Activated naive CD4-positive, alpha-beta T cell treated with anti-CD3 and anti-CD28 coated beads, Interleukin-2, amount 50 U/mL, for 24 hours (primary cell): ENCODE measurements at regions not wholly inside any gene's neighbourhood (a gene's known extent, or its start where the extent isn't known, plus 50 kb on each side); places are given as distances from the start of the nearest gene placed in this dataset.
"Not testable (repeated sequence)": the region's sequence is repeated elsewhere in the genome, so short reads cannot be mapped to it uniquely, and the experiment has no call there.

Experiments
- H3K27ac Mint-ChIP-seq: one replicate; pipeline ENCODE4 v1.8.0; 2021; ENCODE audit warnings: mild to moderate bottlenecking, mixed read lengths
- H3K27me3 Mint-ChIP-seq: one replicate; pipeline ENCODE4 v1.8.0; 2021; ENCODE audit warnings: mixed read lengths
- H3K36me3 Mint-ChIP-seq: one replicate; pipeline ENCODE4 v1.8.0; 2021; ENCODE audit warnings: mixed read lengths
- H3K4me1 Mint-ChIP-seq: one replicate; pipeline ENCODE4 v1.8.0; 2021; ENCODE audit warnings: mixed read lengths
- H3K4me3 Mint-ChIP-seq: one replicate; pipeline ENCODE4 v1.8.0; 2021; ENCODE audit warnings: mild to moderate bottlenecking, mixed read lengths
- H3K9me3 Mint-ChIP-seq: one replicate; pipeline ENCODE4 v1.8.0; 2021; ENCODE audit warnings: mixed read lengths

DNA sequence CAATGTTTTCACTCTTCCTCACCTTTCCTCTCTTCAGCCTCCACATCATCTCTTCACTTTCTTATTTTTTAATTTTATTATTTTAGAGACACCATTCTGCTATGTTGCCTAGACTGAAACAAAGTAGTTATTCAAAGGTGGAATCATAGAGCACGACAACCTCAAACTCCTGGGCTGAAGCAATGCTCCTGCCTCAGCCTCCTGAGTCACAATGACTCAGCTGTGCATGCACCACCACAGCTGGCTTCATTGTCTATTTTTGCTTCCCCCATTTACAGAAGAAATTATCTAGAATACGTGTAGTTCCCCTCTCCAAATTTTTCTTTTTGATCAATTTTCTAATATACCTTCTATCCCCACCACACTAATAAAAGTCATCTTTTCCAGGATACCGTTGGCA is 911.5 kb upstream of the SOX11 start:
- Mint-ChIP-seq H3K4me3 (no peak overlapping the region), H3K36me3 (no peaks in the 10 kb centered on the region), H3K27me3 (no peaks in the 10 kb centered on the region), H3K4me1 (no peaks in the 10 kb centered on the region), H3K27ac (no peak overlapping the region), H3K9me3 (peaks cover 9% of the 10 kb centered on the region)

DNA sequence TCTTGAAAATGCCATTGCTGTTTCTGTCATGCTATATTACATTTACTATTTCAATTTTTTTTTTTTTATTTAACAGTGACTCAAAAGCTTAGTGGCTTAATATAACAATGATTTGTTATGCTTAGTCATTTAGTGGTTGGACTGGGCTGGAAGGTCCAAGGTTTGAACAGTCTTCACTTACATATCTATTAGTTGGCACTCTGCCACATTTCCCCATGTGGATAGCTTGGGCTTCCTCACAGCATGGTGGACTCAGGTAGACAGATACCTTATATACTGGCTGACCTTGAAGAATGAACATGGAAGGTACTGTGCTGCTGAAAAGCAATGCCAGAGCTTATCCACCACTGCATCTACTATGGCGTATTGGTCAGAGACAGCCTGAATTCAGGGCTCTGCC is 909.5 kb upstream of the SOX11 start:
- Mint-ChIP-seq H3K9me3 (peaks cover 13% of the 10 kb centered on the region), H3K27ac (no peak overlapping the region), H3K4me1 (no peaks in the 10 kb centered on the region), H3K27me3 (no peaks in the 10 kb centered on the region), H3K36me3 (no peaks in the 10 kb centered on the region), H3K4me3 (no peak overlapping the region)

DNA sequence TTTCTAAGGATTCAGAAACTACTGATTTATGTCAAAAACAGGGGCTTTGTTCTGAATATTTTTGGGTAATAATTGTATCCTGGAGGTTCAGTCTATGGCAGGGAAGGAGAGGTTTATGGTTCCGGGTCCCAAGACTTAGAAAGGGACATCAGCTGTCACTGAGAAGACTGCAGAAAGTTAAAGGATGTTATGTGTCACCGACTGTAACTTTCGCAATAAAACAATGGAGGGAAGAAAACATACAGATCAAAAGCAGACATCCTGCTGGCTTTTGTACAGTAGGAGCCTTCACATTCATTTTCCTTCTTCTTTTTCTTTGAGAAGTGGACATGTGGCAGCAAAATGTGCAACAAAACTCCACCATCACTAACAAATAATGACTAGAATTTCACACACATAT is 900.7 kb upstream of the SOX11 start:
- Mint-ChIP-seq H3K27me3 (no peaks in the 10 kb centered on the region), H3K9me3 (peaks cover 3% of the 10 kb centered on the region), H3K27ac (no peak overlapping the region), H3K4me1 (no peaks in the 10 kb centered on the region), H3K36me3 (no peaks in the 10 kb centered on the region), H3K4me3 (no peak overlapping the region)

GRCh38 chr2:4792126-4792525 is 900.1 kb upstream of the SOX11 start:
- H3K36me3 Mint-ChIP-seq: no peaks in the 10 kb centered on the region
- H3K27me3 Mint-ChIP-seq: no peaks in the 10 kb centered on the region
- H3K9me3 Mint-ChIP-seq: no peaks in the 10 kb centered on the region
- H3K4me3 Mint-ChIP-seq: no peak overlapping the region
- H3K4me1 Mint-ChIP-seq: no peaks in the 10 kb centered on the region
- H3K27ac Mint-ChIP-seq: no peak overlapping the region

DNA sequence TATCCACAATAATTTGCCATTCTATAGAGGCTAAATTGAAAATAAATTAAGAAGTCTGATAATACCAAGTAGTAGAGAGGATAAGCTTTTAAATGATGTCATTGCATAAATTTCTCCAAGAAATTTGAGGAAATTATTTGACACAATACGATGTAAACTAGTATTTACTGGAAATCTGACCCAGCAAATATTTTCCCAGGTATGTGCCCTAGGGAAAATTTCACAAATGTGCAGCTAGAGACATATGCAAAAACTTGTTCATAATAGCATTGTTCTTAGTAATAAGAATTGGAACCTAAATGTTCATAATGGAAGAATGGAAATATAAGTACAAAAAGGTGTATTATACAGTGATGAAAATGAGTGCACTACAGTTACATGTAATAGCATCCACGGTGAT is 888.8 kb upstream of the SOX11 start:
- Mint-ChIP-seq H3K27me3 (no peaks in the 10 kb centered on the region), H3K36me3 (no peaks in the 10 kb centered on the region), H3K27ac (no peak overlapping the region), H3K4me1 (no peaks in the 10 kb centered on the region), H3K9me3 (peaks cover under 1% of the 10 kb centered on the region), H3K4me3 (no peak overlapping the region)

- not testable (repeated sequence) for H3K4me1 Mint-ChIP-seq, H3K36me3 Mint-ChIP-seq, H3K27ac Mint-ChIP-seq, H3K27me3 Mint-ChIP-seq, H3K9me3 Mint-ChIP-seq, H3K4me3 Mint-ChIP-seq
Measured at GRCh38 chr2:4814137-4814536, 878.0 kb upstream of the SOX11 start.

GRCh38 chr2:4827836-4828235 is 864.3 kb upstream of the SOX11 start:
- H3K9me3 Mint-ChIP-seq: no peaks in the 10 kb centered on the region

DNA sequence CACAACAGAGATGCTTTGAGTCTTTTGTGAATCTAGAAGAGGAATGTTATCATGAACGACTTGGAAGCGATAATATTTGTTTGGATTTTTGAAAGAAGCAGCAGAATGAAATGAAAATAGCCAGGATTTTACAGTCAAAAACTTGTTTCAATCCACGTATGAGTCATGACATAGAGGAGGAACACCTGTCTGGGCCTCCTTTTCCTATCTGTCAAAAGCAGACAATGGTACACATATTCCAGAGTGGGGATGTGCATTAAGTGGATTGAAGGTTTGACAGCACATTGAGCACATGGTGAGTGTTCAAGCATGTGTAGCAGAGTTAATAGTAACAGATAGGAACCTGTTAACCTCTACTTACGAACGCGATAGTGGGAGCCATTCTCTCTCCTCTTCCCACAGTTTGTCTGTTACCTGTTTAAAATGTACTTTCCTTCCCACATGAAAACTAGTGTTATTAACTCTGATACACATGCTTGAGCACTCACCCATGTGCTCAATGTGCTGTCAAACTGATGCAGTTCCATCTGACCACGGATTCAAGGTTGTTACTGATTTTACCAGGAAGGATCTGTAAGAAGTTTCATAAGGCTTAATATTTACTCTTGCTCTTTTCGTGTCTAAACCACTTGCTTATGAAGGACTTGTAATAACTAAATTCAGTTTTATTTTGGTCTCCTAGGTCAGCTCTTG is 863.4 kb upstream of the SOX11 start:
- Mint-ChIP-seq H3K27me3 (no peaks in the 10 kb centered on the region), H3K36me3 (no peaks in the 10 kb centered on the region), H3K4me3 (no peak overlapping the region), H3K27ac (no peak overlapping the region), H3K9me3 (no peaks in the 10 kb centered on the region), H3K4me1 (no peaks in the 10 kb centered on the region)

More at GRCh38 chr2:4827836-4828235, 864.3 kb upstream of the SOX11 start:
- Mint-ChIP-seq H3K27ac (no peak overlapping the region), H3K4me1 (no peaks in the 10 kb centered on the region), H3K36me3 (no peaks in the 10 kb centered on the region), H3K4me3 (no peak overlapping the region), H3K27me3 (no peaks in the 10 kb centered on the region)

- Mint-ChIP-seq H3K36me3 (no peaks in the 10 kb centered on the region), H3K4me3 (no peak overlapping the region), H3K4me1 (no peaks in the 10 kb centered on the region), H3K27ac (no peak overlapping the region), H3K27me3 (no peaks in the 10 kb centered on the region), H3K9me3 (no peaks in the 10 kb centered on the region)
Measured at GRCh38 chr2:4831751-4832150, 860.4 kb upstream of the SOX11 start.

GRCh38 chr2:4832642-4833041 is 859.5 kb upstream of the SOX11 start:
- H3K36me3 Mint-ChIP-seq: no peaks in the 10 kb centered on the region
- no peak overlapping the region for H3K27ac Mint-ChIP-seq
- no peaks in the 10 kb centered on the region for H3K27me3 Mint-ChIP-seq
- no peaks in the 10 kb centered on the region for H3K9me3 Mint-ChIP-seq
- no peak overlapping the region for H3K4me3 Mint-ChIP-seq
- no peaks in the 10 kb centered on the region for H3K4me1 Mint-ChIP-seq

DNA sequence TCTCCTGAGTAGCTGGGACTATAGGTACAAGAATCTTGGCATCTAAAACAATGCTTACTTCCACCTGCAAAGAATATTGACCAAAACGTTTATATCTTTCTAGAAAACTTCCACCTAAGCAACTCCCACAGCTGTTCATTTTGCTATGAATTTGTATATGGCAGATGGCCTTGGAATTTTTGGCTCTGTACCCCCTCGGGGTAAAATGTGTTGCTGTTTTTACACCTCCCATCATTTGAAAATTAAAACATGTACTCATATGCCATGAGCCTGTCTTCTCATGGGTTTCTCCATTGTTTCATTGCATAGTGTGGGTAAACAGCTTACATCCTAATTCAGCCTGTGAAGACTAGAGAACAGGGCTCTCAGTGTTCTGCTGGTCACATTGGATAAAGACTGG is 853.6 kb upstream of the SOX11 start:
- H3K36me3 Mint-ChIP-seq: no peaks in the 10 kb centered on the region
- no peak overlapping the region for H3K4me3 Mint-ChIP-seq
- H3K9me3 Mint-ChIP-seq: peaks cover 7% of the 10 kb centered on the region
- H3K27ac Mint-ChIP-seq: no peak overlapping the region
- no peaks in the 10 kb centered on the region for H3K4me1 Mint-ChIP-seq
- H3K27me3 Mint-ChIP-seq: no peaks in the 10 kb centered on the region

DNA sequence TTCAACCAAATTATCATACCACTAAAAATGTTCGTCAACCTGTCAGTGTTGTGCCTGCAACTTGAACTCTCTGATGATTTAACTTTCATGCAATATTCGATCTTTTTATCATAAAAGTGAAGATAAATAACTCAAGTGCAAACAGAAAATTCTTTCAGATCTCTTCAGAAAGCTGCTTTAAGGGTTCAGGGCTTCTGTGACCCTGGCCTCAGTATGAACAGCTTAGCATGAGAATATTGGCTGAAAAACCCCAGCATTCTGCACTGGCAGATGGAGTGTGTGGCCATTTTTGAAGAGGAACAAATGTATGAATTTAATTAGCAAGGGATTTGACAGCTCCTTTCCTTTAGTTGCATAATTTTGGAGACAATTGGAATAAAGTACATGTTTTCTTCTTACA is 851.4 kb upstream of the SOX11 start:
- Mint-ChIP-seq H3K27ac (no peak overlapping the region), H3K36me3 (no peaks in the 10 kb centered on the region), H3K27me3 (no peaks in the 10 kb centered on the region), H3K4me3 (no peak overlapping the region), H3K4me1 (no peaks in the 10 kb centered on the region), H3K9me3 (peaks cover 9% of the 10 kb centered on the region)

DNA sequence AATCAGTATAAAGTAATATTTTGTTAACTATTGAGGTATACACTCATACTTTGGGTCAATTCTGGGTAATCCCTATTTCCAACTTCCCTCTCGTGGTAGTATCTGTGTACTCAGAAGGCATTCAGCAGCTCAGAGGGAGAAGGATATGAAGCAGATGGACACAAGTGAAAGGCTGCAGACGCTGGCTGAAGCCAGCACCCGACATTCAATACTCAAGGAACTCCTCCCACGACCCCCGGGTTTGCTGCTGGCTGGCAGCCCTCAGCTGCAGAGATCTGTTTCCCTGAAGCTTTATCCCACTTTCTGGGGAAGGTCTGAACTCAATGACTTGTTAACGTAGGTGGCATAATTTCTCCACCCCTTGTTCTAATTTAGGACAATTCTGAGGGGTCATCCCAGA is 847.3 kb upstream of the SOX11 start:
- Mint-ChIP-seq H3K9me3 (peaks cover 9% of the 10 kb centered on the region), H3K4me1 (no peaks in the 10 kb centered on the region), H3K4me3 (no peak overlapping the region), H3K27me3 (no peaks in the 10 kb centered on the region), H3K27ac (no peak overlapping the region), H3K36me3 (no peaks in the 10 kb centered on the region)

GRCh38 chr2:4862031-4862430 is 830.2 kb upstream of the SOX11 start:
- Mint-ChIP-seq H3K4me3 (no peak overlapping the region), H3K9me3 (peaks cover 4% of the 10 kb centered on the region), H3K4me1 (no peaks in the 10 kb centered on the region), H3K27me3 (no peaks in the 10 kb centered on the region), H3K36me3 (no peaks in the 10 kb centered on the region), H3K27ac (no peak overlapping the region)

DNA sequence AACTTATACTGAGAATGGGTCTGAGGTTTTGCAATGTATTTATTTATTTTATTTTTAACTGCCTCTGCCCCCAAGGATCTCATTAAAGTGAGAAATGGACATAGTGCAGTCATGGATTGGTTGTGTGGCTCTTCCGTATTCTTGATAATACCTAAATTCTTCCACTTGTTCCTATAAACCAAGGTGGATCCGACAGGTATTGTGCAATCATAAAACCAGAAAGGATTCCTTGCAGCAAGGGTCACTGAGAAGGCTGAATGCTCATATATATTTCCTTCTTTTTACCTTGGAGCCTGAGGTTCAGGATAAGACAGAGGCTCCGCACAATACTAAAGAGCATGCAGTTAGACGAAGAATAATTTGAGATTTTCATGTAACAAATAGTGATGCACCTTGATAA is 826.0 kb upstream of the SOX11 start:
- H3K4me3 Mint-ChIP-seq: no peak overlapping the region
- no peaks in the 10 kb centered on the region for H3K4me1 Mint-ChIP-seq
- no peak overlapping the region for H3K27ac Mint-ChIP-seq
- no peaks in the 10 kb centered on the region for H3K36me3 Mint-ChIP-seq
- peaks cover 4% of the 10 kb centered on the region for H3K9me3 Mint-ChIP-seq
- no peaks in the 10 kb centered on the region for H3K27me3 Mint-ChIP-seq

GRCh38 chr2:4868466-4868865 is 823.7 kb upstream of the SOX11 start:
- Mint-ChIP-seq H3K4me3 (no peak overlapping the region), H3K36me3 (no peaks in the 10 kb centered on the region), H3K9me3 (no peaks in the 10 kb centered on the region), H3K27me3 (no peaks in the 10 kb centered on the region), H3K27ac (no peak overlapping the region), H3K4me1 (no peaks in the 10 kb centered on the region)

GRCh38 chr2:4869154-4869553 is 823.0 kb upstream of the SOX11 start:
- H3K36me3 Mint-ChIP-seq: no peaks in the 10 kb centered on the region
- H3K4me3 Mint-ChIP-seq: no peak overlapping the region
- no peaks in the 10 kb centered on the region for H3K4me1 Mint-ChIP-seq
- no peak overlapping the region for H3K27ac Mint-ChIP-seq
- no peaks in the 10 kb centered on the region for H3K9me3 Mint-ChIP-seq
- no peaks in the 10 kb centered on the region for H3K27me3 Mint-ChIP-seq
